Calu3 (cell line): ENCODE measurements at regions not wholly inside any gene's neighbourhood (a gene's known extent, or its start where the extent isn't known, plus 50 kb on each side); places are given as distances from the start of the nearest gene placed in this dataset.

ENCODE experiments used
- BruUV-seq: library from RNA; stranded (reverse); fragments of 400-500 nt; replicated peaks from 2 replicates; lab custom pipeline; 2021; lab: Mats Ljungman, UMichigan
- CTCF ChIA-PET: fragments of 300-600 bp; sonication (Branson Sonifier 250); formaldehyde crosslinking; loops from one replicate; lab custom pipeline; 2022; ENCODE audit warnings: antibody characterized with exemption; lab: Charles Lee
- DNase-seq: peaks from one replicate; pipeline ENCODE4 v3.0.0; 2022
- H3K27ac Mint-ChIP-seq: one replicate; pipeline ENCODE4 v1.8.0; 2022; ENCODE audit warnings: mixed read lengths; ENCODE audit not compliant: unreplicated experiment
- H3K27me3 Mint-ChIP-seq: one replicate; pipeline ENCODE4 v1.8.0; 2022; ENCODE audit warnings: mixed read lengths; ENCODE audit not compliant: unreplicated experiment
- H3K36me3 Mint-ChIP-seq: one replicate; pipeline ENCODE4 v1.8.0; 2022; ENCODE audit warnings: mild to moderate bottlenecking, moderate library complexity, mixed read lengths; ENCODE audit not compliant: insufficient read depth, unreplicated experiment
- H3K4me1 Mint-ChIP-seq: one replicate; pipeline ENCODE4 v1.8.0; 2022; ENCODE audit warnings: mild to moderate bottlenecking, low read depth, mixed read lengths; ENCODE audit not compliant: unreplicated experiment
- H3K4me3 Mint-ChIP-seq: one replicate; pipeline ENCODE4 v1.8.0; 2022; ENCODE audit warnings: mild to moderate bottlenecking, low read depth, moderate library complexity, mixed read lengths; ENCODE audit not compliant: unreplicated experiment
- H3K9me3 Mint-ChIP-seq: one replicate; pipeline ENCODE4 v1.8.0; 2022; ENCODE audit warnings: low read depth, mixed read lengths; ENCODE audit not compliant: unreplicated experiment
- intact Hi-C: fragments of 100-400 bp; cut with micrococcal nuclease; formaldehyde crosslinking; loops from one replicate; pipeline ENCODE4 v1.10.0; 2022; ENCODE audit not compliant: unreplicated experiment
- TF ChIP-seq, protein P1 (sequence below): fragments of 200-600 bp; IDR thresholded peaks from one replicate; pipeline ENCODE4 v1.8.0; 2022; ENCODE audit warnings: antibody characterized with exemption; ENCODE audit not compliant: unreplicated experiment

DNA sequence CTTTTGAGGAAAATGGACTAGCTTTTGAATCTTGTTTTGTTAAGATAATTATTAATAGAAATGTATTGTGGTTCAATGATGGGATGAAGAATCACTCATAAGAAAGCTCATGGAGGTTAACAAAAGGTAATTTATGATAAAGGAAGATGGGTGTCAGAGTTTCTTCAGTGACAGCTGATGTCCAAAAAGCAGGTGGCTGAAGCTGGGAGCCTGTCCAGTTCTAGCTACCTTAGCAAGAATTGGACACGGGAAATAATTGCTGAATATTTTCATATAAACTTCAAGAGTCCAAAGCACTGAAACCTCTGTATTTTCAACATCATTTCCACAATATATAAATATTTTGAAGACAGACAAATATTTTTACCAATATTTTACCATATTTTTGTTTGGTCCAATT is 1505.8 kb upstream of the SLC39A10 start:
- H3K4me1 Mint-ChIP-seq = no peaks in the 10 kb centered on the region
- no peak overlapping the region for H3K27ac Mint-ChIP-seq
- CTCF ChIA-PET = no interaction called here
- BruUV-seq = no TSS peak
- H3K27me3 Mint-ChIP-seq = no peaks in the 10 kb centered on the region
- no peaks in the 10 kb centered on the region for H3K36me3 Mint-ChIP-seq
- no peak overlapping the region for H3K4me3 Mint-ChIP-seq
- intact Hi-C loops = no loop called here
- TF ChIP-seq, protein P1, sequence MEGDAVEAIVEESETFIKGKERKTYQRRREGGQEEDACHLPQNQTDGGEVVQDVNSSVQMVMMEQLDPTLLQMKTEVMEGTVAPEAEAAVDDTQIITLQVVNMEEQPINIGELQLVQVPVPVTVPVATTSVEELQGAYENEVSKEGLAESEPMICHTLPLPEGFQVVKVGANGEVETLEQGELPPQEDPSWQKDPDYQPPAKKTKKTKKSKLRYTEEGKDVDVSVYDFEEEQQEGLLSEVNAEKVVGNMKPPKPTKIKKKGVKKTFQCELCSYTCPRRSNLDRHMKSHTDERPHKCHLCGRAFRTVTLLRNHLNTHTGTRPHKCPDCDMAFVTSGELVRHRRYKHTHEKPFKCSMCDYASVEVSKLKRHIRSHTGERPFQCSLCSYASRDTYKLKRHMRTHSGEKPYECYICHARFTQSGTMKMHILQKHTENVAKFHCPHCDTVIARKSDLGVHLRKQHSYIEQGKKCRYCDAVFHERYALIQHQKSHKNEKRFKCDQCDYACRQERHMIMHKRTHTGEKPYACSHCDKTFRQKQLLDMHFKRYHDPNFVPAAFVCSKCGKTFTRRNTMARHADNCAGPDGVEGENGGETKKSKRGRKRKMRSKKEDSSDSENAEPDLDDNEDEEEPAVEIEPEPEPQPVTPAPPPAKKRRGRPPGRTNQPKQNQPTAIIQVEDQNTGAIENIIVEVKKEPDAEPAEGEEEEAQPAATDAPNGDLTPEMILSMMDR = no peak
- no peak for DNase-seq
- H3K9me3 Mint-ChIP-seq = no peaks in the 10 kb centered on the region

DNA sequence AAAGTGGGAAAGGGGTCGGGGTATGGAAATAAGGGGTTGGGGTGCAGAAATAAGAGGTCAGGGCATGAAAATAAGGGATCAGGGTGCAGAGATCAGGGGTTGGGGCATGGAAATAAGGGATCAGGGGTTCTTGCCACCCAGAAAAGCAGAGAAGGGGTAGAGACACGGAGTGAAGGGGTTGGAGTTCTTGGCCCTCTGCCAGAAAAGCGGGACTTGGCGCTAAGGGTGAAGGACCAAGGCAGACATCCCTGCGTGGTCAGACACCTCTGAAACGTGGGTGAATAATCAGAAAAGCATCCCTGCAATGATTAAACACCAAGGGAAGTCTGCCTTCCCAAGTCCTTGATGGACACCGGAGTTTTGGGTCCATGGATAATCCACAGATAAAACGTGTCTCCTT is 1521.6 kb upstream of the SLC39A10 start:
- TF ChIP-seq, protein P1 = no peak
- Mint-ChIP-seq H3K36me3 (no peaks in the 10 kb centered on the region), H3K9me3 (peaks cover 8% of the 10 kb centered on the region), H3K4me1 (no peaks in the 10 kb centered on the region), H3K4me3 (no peak overlapping the region), H3K27ac (no peak overlapping the region), H3K27me3 (no peaks in the 10 kb centered on the region)
- DNase-seq = no peak
- intact Hi-C loops = no loop called here
- CTCF ChIA-PET = no interaction called here
- no TSS peak for BruUV-seq

DNA sequence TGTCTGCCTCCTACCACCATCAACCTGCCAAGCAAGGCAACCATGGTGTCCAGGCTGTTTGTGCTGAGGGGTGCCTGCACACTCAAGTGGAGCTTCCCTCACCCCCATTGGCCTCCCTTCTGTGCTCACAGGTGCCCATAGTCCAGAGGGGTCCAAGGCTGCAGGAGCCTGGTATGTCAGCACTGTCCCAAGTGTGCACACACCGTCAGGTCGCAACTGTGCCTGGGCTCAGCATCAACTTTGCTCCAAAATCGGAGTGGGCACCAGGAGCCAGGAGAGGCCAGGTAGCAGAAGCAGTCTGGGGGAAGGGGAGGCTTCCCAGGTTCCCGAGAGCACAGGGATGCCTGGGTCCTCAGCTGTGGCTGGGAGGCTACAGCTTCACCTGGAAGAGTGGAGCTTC is 1528.2 kb upstream of the SLC39A10 start:
- H3K27me3 Mint-ChIP-seq = no peaks in the 10 kb centered on the region
- H3K9me3 Mint-ChIP-seq = peaks cover 3% of the 10 kb centered on the region
- no TSS peak for BruUV-seq
- TF ChIP-seq, protein P1 = no peak
- H3K36me3 Mint-ChIP-seq = no peaks in the 10 kb centered on the region
- H3K4me3 Mint-ChIP-seq = no peak overlapping the region
- DNase-seq = no peak
- no peak overlapping the region for H3K27ac Mint-ChIP-seq
- no peaks in the 10 kb centered on the region for H3K4me1 Mint-ChIP-seq
- CTCF ChIA-PET = no interaction called here
- intact Hi-C loops = no loop called here

DNA sequence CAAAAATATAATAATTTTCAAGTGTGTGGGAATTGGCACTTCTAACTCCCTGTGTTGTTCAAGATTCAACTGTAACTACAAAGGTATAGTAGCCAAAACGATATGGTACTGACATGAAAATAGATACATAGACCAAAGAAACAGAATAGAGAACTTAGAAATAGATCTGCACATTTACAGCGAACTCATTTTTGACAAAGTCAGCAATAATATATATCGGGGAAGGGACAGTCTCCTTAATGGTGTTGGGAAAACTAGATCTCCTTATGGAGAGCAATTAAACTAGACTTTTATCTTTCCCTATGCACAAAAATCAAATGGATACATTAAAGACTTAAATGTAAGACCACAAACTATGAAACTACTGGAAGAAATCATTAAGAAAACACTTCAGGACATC is 1530.6 kb upstream of the SLC39A10 start:
- H3K9me3 Mint-ChIP-seq = peaks cover 3% of the 10 kb centered on the region
- intact Hi-C loops = no loop called here
- no peak overlapping the region for H3K4me3 Mint-ChIP-seq
- no peaks in the 10 kb centered on the region for H3K27me3 Mint-ChIP-seq
- DNase-seq = no peak
- H3K4me1 Mint-ChIP-seq = no peaks in the 10 kb centered on the region
- no peaks in the 10 kb centered on the region for H3K36me3 Mint-ChIP-seq
- TF ChIP-seq, protein P1 = no peak
- H3K27ac Mint-ChIP-seq = no peak overlapping the region
- CTCF ChIA-PET = no interaction called here
- no TSS peak for BruUV-seq
